ENCODE measurements at regions not wholly inside any gene's neighbourhood (a gene's known extent, or its start where the extent isn't known, plus 50 kb on each side); places are given as distances from the start of the nearest gene placed in this dataset.

GRCh38 chr3:88921986-88922385, 185.4 kb upstream of the EPHA3 start:
- no peaks in the 10 kb centered on the region for H3K9me3 ChIP-seq
- no peaks in the 10 kb centered on the region for H3K4me1 ChIP-seq
- no peaks in the 10 kb centered on the region for H3K36me3 ChIP-seq
- H3K27ac ChIP-seq: no peak overlapping the region
- no peak for ATAC-seq
- H3K4me3 ChIP-seq: no peak overlapping the region
- no peaks in the 10 kb centered on the region for H3K27me3 ChIP-seq
- TF ChIP-seq CTCF (IDR thresholded peaks at IDR 0.05 in 4 of 5, conservative IDR thresholded peaks at IDR 0.05 in 1 of 5) (no peak), POLR2A (IDR thresholded peaks at IDR 0.05) (no peak)
- no peak for DNase-seq
- intact Hi-C loops (cut with DNase I; ENCODE audit: low total_unique reads): no loop called here
- in situ Hi-C loops (cut with MboI; ENCODE audit: low sequenced_read_pairs in 4 of 4): no loop called here

GRCh38 chr3:88926221-88926620, 181.2 kb upstream of the EPHA3 start:
- no peaks in the 10 kb centered on the region for H3K9me3 ChIP-seq
- H3K27ac ChIP-seq: no peak overlapping the region
- no peaks in the 10 kb centered on the region for H3K36me3 ChIP-seq
- no peaks in the 10 kb centered on the region for H3K27me3 ChIP-seq
- in situ Hi-C loops (cut with MboI; ENCODE audit: low sequenced_read_pairs in 4 of 4): no loop called here
- TF ChIP-seq POLR2A (IDR thresholded peaks at IDR 0.05) (no peak), CTCF (IDR thresholded peaks at IDR 0.05 in 4 of 5, conservative IDR thresholded peaks at IDR 0.05 in 1 of 5) (no peak)
- intact Hi-C loops (cut with DNase I; ENCODE audit: low total_unique reads): no loop called here
- no peak for ATAC-seq
- no peak overlapping the region for H3K4me3 ChIP-seq
- no peaks in the 10 kb centered on the region for H3K4me1 ChIP-seq
- DNase-seq: no peak

- Histone ChIP-seq H3K4me1 (no peaks in the 10 kb centered on the region), H3K27ac (no peak overlapping the region), H3K9me3 (no peaks in the 10 kb centered on the region), H3K36me3 (no peaks in the 10 kb centered on the region), H3K4me3 (no peak overlapping the region), H3K27me3 (no peaks in the 10 kb centered on the region)
- intact Hi-C loops (cut with DNase I; ENCODE audit: low total_unique reads): no loop called here
- no peak for TF ChIP-seq POLR2A (IDR thresholded peaks at IDR 0.05)
- no peak for TF ChIP-seq CTCF (IDR thresholded peaks at IDR 0.05 in 4 of 5, conservative IDR thresholded peaks at IDR 0.05 in 1 of 5)
- ATAC-seq (no peak), DNase-seq (no peak)
- in situ Hi-C loops (cut with MboI; ENCODE audit: low sequenced_read_pairs in 4 of 4): no loop called here
Observed at GRCh38 chr3:88930611-88931010, 176.8 kb upstream of the EPHA3 start.

GRCh38 chr3:88936831-88937230, 170.6 kb upstream of the EPHA3 start:
- Histone ChIP-seq H3K9me3 (no peaks in the 10 kb centered on the region), H3K36me3 (no peaks in the 10 kb centered on the region)
- no peak for ATAC-seq

More at GRCh38 chr3:88936831-88937230, 170.6 kb upstream of the EPHA3 start:
- Histone ChIP-seq H3K4me1 (no peaks in the 10 kb centered on the region), H3K4me3 (no peak overlapping the region), H3K27me3 (no peaks in the 10 kb centered on the region), H3K27ac (no peak overlapping the region)
- TF ChIP-seq CTCF (IDR thresholded peaks at IDR 0.05 in 4 of 5, conservative IDR thresholded peaks at IDR 0.05 in 1 of 5): no peak
- no peak for TF ChIP-seq POLR2A (IDR thresholded peaks at IDR 0.05)
- no peak for DNase-seq
- intact Hi-C loops (cut with DNase I; ENCODE audit: low total_unique reads): no loop called here
- in situ Hi-C loops (cut with MboI; ENCODE audit: low sequenced_read_pairs in 4 of 4): no loop called here
